GM18909 (cell line): ENCODE measurements at regions not wholly inside any gene's neighbourhood (a gene's known extent, or its start where the extent isn't known, plus 50 kb on each side); places are given as distances from the start of the nearest gene placed in this dataset.

Source experiments
- ATAC-seq: cut with Tn5 transposase; IDR thresholded peaks from one replicate; pipeline ENCODE4 v1.9.1; 2021; ENCODE audit warnings: mild to moderate bottlenecking; ENCODE audit not compliant: unreplicated experiment, poor library complexity

DNA sequence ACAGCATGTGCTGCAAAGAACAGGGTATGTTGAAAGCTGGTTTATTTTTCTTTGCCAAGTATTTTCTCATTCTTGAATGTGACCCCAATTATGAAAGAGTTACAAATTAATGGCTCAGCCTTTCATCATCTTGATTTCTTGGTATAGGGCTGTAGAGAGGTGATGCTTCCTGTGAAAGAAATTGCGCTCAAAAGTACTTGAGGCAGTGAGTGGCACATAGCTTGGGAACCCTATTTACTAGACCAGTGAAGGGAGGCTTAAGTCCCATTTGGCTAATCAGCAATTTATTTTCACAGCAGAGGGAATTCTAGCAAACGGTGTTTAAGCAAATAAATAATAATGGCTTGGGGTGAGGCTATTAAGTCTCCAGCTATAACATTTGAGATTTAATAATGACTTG is 153.9 kb upstream of the MIS18BP1 start:
- ATAC-seq, result no peak

DNA sequence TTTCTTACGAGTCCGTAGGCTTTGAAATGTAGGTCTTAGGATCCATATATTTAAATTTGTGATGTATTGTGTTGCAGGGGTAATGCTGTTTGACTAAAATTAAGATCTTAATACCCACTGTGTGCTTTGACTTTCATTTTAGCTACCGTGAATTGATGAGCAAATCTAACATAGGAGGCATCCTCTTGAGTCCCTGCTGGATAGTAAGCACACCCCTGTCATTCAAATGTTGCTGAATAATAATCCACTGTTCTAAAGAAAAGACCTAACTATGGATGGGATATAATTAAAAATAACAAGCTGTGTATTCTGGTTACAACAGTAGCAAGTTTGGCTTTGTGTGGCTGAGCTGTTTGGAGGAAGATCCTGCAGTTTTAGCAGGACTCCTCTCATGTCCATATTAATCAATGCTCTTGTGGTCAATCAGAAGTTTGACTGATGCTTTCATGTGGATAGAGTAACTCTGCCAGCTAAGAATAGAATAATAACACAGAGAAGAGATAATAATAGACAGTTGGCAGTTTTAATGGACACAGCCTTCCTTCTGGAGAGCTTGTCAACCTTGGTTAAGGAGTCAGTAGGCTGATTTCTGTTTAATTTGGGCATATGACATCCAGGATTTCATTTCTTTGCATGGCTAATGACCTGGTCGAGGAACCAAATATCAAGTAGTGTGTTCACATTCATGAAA is 148.1 kb upstream of the MIS18BP1 start:
- no peak for ATAC-seq

DNA sequence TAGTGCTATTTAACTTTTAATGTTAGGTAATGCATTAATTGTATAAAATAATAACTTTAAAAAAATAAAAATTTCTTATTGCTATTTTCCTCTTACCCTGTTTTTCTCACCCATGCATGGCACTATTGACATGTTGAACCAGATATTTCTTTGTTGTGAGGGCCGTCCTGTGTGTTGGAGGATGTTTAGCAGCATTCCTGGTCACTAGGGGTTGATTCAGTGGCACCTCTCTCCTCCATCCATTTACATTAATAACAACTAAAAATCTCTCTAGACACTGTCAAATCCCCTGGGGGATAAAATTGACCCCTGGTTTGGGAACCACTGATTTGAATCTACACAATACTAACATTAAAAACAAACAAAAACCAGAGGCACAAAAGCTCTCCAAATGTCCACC is 147.5 kb upstream of the MIS18BP1 start:
- no peak for ATAC-seq

DNA sequence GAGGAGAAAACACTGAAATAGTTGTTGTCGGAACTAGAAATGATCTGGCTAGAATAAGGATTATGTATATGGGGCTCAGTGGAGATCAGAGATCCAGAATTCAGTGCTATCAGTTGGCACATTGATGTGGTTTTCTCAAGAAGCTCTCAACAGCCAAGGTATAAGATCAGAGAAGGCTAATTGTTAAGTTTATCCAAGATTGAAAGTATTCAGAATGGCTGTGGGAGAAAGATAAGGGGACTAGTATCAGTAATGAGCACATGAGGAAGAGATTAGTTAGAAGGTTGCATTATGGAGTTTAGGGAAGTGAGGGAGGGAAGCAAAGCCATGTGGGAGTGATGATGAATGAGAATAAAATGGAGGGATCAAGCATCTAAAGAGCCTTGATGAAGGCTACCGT is 128.1 kb upstream of the MIS18BP1 start:
- no peak for ATAC-seq

DNA sequence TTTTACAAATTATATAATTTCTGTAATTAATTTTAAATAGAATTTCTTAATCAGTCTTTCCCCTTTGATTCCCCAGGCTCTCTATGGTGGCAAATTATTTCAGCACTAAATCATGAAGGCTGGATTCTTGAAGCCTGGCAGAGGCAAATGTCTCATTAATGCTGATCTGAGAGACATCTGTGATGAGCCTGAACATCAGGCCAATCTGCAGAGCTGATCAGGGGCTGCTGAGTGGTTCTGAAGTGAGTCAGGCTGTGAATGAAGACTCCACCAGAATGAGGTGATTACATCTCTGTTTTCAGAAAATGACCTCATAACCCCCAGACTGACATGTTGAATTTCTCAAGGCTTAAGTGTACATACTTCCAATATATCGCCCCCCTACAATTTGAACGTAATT is 124.2 kb upstream of the MIS18BP1 start:
- no peak for ATAC-seq

DNA sequence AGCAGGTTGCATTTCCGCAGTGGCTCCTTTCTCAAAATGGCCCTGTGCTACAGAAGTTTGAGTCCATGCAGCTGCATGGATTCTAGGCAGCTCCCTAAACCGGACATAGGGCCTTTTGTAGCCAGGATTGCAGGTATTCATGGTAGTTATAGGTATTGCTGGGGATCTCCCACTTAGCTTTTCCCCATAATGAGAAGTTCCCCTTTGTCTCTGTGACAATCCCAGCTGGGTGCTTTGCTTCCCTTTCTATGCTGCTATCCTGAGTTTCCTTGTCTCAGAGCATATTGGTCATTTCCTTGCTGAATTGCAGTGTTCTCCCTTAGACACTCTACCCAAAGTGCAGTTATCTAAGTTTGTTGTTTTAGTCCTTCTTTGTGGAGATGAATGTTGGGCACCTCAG is 120.9 kb upstream of the MIS18BP1 start:
- ATAC-seq, result no peak

DNA sequence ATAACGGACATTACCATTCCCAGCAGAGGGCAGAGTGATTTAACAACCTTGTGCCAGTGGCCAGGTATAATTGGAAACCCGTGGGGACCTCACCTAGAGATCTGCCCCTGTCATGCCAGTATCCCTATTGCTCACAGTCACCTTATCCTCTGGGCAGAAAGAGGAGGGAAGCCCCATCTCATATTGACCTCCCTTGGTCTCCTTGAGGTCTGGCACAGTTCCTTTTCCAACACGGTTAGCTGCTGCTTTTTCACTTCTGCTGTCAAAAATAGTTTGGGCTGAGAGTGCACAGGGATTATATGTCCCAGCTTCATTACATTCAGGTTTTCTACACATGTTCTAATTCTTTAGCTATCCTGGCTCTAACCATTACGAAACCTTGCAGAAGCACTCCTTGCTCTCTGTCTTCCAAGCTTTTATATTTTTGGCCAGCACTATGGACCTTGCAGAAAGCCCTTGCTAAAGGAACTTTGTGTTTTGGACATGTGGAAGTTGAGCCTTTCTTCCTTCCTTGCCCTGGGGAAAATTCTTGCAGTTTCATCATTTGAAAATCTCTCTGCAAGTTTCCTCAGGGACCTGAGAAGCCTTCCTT is 111.7 kb upstream of the MIS18BP1 start:
- ATAC-seq, result no peak

DNA sequence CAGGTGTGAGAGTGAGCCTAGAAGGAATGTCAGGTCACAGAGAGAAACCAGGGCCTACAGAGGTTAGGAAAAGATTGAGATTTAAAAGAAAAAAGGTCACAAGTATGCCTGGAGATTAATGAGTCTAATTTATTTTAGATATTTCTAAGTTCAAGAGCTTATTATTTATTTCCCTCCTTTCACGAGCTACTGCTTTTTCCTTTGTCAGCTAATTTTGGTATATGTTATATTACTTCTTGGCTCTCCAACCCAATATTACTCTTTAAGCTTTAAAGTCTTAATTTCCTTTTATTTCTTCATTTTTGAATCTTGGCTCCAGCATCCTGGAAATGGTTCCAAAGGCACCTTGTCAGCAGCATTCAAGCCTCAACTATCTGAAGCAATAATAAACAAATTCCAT is 109.5 kb upstream of the MIS18BP1 start:
- no peak for ATAC-seq

DNA sequence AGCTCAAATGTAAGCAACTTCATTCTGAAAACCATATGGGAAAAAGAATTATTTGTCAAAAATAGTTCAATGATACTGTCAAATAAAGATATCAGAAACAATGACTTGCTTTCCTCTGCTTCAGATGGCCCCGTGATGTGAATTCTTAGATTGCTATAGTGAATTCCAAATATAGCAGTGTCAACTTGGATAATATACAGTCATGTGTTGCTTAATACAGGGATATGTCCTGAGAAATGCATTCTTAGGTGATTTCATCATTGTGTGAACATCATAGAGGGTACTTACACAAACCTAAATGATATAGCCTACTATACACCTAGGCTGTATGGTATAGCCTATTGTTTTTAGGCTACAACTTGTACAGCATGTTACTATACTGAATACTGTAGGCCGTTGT is 108.7 kb upstream of the MIS18BP1 start:
- no peak for ATAC-seq

DNA sequence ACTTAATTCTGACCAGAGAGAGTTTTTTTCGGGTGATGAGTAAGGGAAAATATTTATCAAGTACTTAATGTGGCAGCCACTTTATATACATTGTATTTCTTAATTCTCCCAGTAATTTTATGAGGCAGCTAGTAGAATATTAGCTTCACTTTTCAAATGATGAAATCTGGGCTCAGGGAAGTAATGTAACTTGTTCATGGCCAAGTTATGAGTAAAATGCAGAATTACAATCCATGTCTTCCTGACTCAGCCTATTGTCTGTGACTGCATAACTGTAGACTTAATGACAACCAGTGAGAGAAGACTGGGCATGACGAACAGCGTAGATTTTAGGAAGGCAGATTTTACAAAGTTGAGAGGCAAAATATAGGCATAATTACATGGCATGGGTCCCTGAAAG is 106.7 kb upstream of the MIS18BP1 start:
- ATAC-seq, result no peak

DNA sequence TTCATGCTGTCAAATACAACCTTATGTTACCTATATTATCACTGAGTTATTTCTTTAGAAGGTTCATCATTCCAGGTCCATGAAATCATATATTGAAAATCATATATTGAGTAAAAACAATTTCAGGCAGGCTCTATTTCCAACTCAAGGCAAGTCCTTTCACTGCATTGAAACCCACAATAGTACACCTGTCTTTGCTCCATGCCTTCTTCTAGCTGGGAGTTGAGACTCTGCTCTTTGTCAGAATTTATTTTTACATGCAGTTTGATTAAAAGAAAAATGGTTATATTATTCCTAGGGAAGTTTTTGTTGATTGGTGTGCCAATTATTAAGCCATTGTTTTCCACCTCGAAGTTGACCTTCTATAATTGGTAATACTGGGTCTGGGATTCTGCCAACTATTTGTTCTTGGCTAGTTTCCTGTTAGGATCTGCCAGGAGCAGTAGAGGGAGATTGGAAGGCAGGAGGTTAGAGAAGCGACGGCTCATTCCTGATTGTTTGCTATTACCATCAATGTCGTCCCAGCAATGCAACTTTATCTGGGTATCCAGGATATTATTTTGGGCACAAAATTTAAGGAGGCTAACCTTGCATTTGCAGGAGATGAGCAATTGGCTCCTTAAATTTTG is 79.5 kb upstream of the MIS18BP1 start:
- ATAC-seq, result no peak

DNA sequence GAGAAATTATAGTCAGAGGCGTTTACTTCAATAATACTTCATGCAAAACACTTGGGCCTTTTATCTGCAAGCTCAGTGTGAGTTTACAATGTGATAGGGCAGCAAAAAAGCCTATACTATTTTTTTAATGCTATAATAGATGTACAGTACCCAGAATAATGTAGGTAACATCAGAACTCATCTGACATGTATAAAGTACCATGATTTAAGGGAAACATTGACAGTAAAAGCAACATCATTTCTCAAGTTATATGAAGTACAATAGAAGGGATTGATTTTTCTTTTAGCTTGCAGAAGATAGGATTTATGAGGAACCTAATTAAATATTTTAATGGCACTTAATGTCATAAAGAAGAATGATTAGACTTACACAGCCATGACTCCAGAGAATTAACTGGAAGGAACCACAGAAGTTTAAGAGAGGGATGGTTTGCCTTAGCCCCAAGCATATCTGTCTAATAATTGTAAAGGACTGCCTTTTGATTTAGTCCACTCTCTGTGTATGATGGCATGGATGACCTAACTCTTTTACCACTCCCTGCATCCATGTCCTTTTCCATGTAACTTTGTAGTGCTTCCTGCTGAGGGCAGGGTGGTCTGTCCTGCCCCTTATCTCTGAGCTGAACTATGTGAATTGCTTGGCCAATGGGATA is 55.9 kb upstream of the MIS18BP1 start:
- no peak for ATAC-seq
